GM23248 (cell line): ENCODE measurements at regions not wholly inside any gene's neighbourhood (a gene's known extent, or its start where the extent isn't known, plus 50 kb on each side); places are given as distances from the start of the nearest gene placed in this dataset.

Experiments used
- EZH2 ChIP-seq: fragments of 200-600 bp; sonication (generic); IDR thresholded peaks from 2 replicates; pipeline ENCODE4 v1.6.1; 2018; ENCODE audit warnings: antibody characterized with exemption, mild to moderate bottlenecking; ENCODE audit not compliant: insufficient read depth, poor library complexity, severe bottlenecking
- EZH2phosphoT487 ChIP-seq: fragments of 200-600 bp; sonication (generic); IDR thresholded peaks from 2 replicates; pipeline ENCODE4 v1.6.1; 2018; ENCODE audit warnings: antibody characterized with exemption, moderate library complexity, mild to moderate bottlenecking, low read depth; ENCODE audit not compliant: insufficient read depth

GRCh38 chr5:104325356-104325755 lies 762.8 kb upstream of the NUDT12 start:
- TF ChIP-seq EZH2 (no peak), EZH2phosphoT487 (no peak)
